ENCODE measurements at regions not wholly inside any gene's neighbourhood (a gene's known extent, or its start where the extent isn't known, plus 50 kb on each side); places are given as distances from the start of the nearest gene placed in this dataset.

DNA sequence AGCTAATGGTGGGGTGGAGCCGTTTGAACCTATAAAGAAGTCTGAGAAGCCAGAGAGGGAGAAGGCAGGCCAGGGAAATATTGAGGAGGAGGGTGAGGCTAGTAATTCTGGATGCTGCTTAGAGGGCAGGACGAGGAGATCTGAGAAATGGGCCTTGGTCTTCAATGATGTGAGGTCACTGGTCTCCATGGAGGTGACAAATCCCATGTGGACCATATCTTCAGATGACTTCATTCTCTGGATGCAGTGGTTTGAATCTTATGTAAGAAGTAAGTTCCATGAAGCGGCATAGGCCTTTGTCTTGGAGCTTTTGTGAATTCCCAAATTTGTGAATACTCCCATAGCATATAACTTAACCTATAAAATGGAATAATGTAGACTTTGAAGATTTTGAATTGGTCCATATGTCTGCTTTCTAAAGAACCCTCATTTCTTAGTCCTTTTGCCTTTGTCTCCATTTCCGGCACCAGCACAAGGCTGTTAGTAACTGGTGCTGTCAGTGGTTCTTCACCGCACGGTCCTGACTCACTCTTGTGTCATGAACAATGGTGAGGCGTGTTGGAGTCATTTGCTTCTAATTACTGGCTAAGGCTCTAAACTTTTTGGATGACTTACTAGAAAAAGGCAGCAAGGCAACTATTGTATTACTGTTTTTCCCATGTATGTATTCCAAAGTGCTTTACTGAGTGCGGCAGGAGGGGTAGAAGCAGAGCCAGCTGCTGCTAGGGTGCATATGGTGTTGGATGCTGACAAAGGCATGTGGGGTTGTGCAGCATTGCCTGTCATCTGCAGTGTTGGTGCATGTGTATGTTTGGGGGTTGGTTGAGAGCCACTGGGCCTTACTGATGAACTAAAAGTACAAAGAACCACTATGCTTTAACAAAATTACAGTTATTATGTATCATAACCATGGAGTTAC lies 279.3 kb upstream of the C2CD4B start:
- TF ChIP-seq, protein P1, sequence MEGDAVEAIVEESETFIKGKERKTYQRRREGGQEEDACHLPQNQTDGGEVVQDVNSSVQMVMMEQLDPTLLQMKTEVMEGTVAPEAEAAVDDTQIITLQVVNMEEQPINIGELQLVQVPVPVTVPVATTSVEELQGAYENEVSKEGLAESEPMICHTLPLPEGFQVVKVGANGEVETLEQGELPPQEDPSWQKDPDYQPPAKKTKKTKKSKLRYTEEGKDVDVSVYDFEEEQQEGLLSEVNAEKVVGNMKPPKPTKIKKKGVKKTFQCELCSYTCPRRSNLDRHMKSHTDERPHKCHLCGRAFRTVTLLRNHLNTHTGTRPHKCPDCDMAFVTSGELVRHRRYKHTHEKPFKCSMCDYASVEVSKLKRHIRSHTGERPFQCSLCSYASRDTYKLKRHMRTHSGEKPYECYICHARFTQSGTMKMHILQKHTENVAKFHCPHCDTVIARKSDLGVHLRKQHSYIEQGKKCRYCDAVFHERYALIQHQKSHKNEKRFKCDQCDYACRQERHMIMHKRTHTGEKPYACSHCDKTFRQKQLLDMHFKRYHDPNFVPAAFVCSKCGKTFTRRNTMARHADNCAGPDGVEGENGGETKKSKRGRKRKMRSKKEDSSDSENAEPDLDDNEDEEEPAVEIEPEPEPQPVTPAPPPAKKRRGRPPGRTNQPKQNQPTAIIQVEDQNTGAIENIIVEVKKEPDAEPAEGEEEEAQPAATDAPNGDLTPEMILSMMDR (IDR thresholded peaks at IDR 0.05), result no peak
- TF ChIP-seq ZFX (IDR thresholded peaks at IDR 0.05; ENCODE audit: borderline replicate concordance), result no peak

Data from 22Rv1 (cell line).